Motor neuron (in vitro differentiated cells): ENCODE measurements at regions not wholly inside any gene's neighbourhood (a gene's known extent, or its start where the extent isn't known, plus 50 kb on each side); places are given as distances from the start of the nearest gene placed in this dataset.

Experiments used
- ATAC-seq, 8 experiments: fragments of 200-7000 bp; cut with Tn5 transposase; replicated peaks in 6 of 8; 2 replicates each; pipeline ENCODE4 v1.8.0; 2021; ENCODE audit warnings: mild to moderate bottlenecking in 8 of 8, moderate library complexity in 8 of 8
- H3K27ac ChIP-seq, 2 donors: fragments of 250-450 bp; sonication (Bioruptor Pico); 2 replicates each; pipeline ENCODE4 v1.9.0; 2021; ENCODE audit warnings: antibody characterized with exemption in 2 of 2, mild to moderate bottlenecking in 2 of 2, moderate library complexity in 1 of 2
- H3K4me1 ChIP-seq, 2 donors: fragments of 250-450 bp; sonication (Bioruptor Pico); replicated peaks in 1 of 2; 2 replicates each; pipeline ENCODE4 v1.6.1; 2021; ENCODE audit warnings: antibody characterized with exemption in 2 of 2, mild to moderate bottlenecking in 2 of 2, moderate library complexity in 1 of 2
- H3K4me3 ChIP-seq, 5 donors: fragments of 250-450 bp; sonication (Bioruptor Pico); 2 replicates each; pipeline ENCODE4 v1.9.0; 2021; ENCODE audit warnings: antibody characterized with exemption in 5 of 5, mild to moderate bottlenecking in 5 of 5, moderate library complexity in 4 of 5
- WGBS, 10 experiments: fragments of 450-650 bp; shearing (Covaris generic); methylation state at CpG; one replicate each; pipeline ENCODE4 v1.0.0; 2022; 5-methylcytosine and 5-hydroxymethylcytosine counted together
- in situ Hi-C, 9 experiments: fragments of 400-800 bp; cut with MboI; loops; one replicate each; pipeline ENCODE4 v1.15.0; 2021; ENCODE audit warnings: low sequenced_read_pairs in 9 of 9, low pct_unique_long_range_greater_than_20kb in 2 of 9; ENCODE audit not compliant: unreplicated experiment in 9 of 9

GRCh38 chr14:31968107-31968810 is 108.8 kb upstream of the ARHGAP5 start:
- no peak for ATAC-seq
- WGBS, 10 experiments: 30 to 100% (median 80%) methylated on average over 1 to 4 of the region's 4 CpGs; no CpG with 5 or more reads in 3 of the 10 experiments
- H3K27ac ChIP-seq: no peak overlapping the region
- in situ Hi-C loops: no loop called here
- H3K4me1 ChIP-seq: peaks cover 8 to 10% of the 10 kb centered on the region in 2 donors
- no peak overlapping the region for H3K4me3 ChIP-seq

DNA sequence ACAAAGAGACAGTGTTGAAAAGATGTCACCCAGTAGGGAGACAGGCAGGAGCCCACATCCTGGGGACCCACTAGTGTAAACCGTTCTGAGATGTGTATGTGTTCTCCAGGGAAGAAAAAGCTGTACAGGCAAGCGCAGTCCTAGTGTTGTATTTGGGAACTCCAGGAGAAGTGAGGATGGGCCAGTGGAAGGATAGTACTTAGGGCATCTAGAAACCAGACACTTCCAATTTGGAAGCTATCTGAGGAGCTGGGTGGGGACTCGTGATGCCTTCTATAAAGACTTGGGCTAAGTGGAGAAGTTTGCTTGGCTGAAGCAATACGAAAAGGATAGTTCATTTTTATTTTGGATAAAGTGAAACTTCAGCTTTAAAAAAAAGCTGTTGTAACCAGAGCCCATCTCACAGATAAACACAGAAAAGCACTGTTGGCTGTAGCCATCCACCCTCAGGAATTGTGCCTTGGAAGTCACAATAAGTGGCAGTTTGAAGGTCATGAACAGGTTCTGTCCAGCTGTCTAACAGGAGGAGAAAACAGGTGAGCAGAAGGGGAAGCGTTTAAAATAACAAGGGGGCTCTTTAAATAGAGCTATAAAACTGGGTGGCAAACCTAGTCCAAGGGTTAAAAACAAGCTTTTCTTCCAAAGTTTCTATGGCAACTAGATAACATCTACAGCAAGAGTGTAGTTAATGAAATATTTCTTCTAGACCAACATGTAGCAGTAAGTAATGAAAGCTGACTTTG is 108.0 kb upstream of the ARHGAP5 start:
- no peak overlapping the region for H3K4me3 ChIP-seq
- H3K4me1 ChIP-seq: peaks cover 0 to 4% of the 10 kb centered on the region in 2 donors
- 24 to 80% (median 58%) methylated on average over 2 to 4 of the region's 5 CpGs; no CpG with 5 or more reads in 1 of the 10 experiments for WGBS, 10 experiments
- no peak overlapping the region for H3K27ac ChIP-seq
- peak in 3 of 8 experiments; percentile 25 to 55 (median 34) for ATAC-seq
- in situ Hi-C loops: no loop called here

DNA sequence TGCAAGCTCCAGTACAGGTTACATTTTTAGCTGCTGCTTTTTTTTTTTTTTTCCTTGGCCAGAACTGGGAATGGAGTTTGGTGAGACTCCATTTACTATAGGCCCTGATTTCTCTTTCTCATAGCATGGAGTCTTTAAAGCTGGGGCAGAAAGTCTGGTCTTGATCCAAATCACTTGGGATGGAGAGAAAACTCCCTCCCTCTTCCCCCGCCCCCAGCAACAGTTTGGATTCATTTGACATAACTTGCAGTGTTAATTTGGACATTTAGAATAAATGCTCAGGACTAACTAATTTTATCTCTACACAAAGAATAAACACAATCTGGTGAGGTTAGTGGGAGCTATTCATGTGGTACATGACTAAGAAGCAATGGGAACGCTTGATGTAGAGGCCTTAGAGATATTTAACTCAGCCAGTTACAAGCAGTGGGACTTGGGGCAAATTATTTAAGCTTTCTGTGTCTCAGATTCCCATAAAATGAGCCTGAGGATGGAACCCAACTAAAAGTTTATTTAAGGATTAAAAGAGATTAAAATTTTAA is 107.3 kb upstream of the ARHGAP5 start:
- no peak for ATAC-seq
- WGBS, 10 experiments: 41 to 93% (median 83%) methylated on average over 1 to 2 of the region's 2 CpGs; no CpG with 5 or more reads in 3 of the 10 experiments
- peaks cover 0 to 3% of the 10 kb centered on the region in 2 donors for H3K4me1 ChIP-seq
- H3K4me3 ChIP-seq: no peak overlapping the region
- in situ Hi-C loops: no loop called here
- H3K27ac ChIP-seq: no peak overlapping the region

- in situ Hi-C loops: no loop called here
- 22 to 100% (median 89%) methylated on average over 1 of the region's 1 CpG; no CpG with 5 or more reads in 1 of the 10 experiments for WGBS, 10 experiments
- Histone ChIP-seq H3K4me1 (no peaks in the 10 kb centered on the region), H3K4me3 (no peak overlapping the region), H3K27ac (no peak overlapping the region)
- ATAC-seq: no peak
Observed at GRCh38 chr14:31970744-31971143, 106.4 kb upstream of the ARHGAP5 start.

DNA sequence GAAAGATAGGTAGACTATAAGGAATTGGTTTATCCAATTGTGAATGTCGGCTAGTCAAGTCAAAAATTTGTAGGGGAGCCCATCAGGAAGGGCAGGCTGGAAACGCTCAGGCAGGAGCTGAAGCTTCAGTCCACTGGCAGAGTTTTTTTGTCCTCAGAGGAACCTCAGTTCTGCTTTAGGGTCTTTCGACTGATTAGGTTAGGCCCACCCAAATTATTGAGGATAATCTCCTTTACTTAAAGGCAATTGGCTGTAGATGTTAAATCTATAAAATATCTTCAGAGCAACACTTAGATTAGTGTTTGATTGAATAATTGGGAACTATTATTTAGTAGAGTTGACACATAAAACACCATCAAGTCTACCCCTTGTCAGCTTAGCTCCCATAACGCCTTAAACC is 105.5 kb upstream of the ARHGAP5 start:
- no peak for ATAC-seq
- no peak overlapping the region for H3K27ac ChIP-seq
- in situ Hi-C loops: no loop called here
- H3K4me1 ChIP-seq: no peaks in the 10 kb centered on the region
- H3K4me3 ChIP-seq: no peak overlapping the region
- WGBS, 10 experiments: 29 to 100% (median 72%) methylated on average over 1 to 4 of the region's 4 CpGs; no CpG with 5 or more reads in 3 of the 10 experiments

DNA sequence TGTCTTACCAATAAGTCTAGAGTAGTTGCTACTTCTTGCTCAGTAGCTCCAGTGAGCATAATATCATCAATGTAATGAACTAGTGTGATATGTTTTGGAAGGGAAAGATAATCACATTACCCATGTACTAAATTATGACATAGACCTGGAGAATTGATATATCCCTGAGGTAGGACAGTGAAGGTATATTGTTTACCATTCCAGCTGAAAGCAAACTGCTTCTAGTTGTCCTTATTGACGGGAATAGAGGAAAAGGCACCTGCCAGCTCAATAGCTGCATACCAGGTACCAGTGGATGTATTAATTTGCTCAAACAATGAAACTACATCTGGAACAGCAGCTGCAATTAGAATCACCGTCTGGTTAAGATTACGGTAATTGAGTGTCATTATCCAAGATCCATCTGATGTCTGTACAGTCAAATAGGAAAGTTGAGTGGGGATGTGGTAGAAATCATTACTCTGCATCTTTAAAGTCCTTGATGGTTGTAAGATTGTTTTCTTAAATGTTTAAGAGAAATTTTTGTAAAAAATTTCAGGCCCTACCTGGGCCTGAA is 100.0 kb upstream of the ARHGAP5 start:
- no peak for ATAC-seq
- 79 to 100% (median 90%) methylated on average over 1 to 3 of the region's 3 CpGs for WGBS, 10 experiments
- in situ Hi-C loops: no loop called here
- Histone ChIP-seq H3K27ac (no peak overlapping the region), H3K4me3 (no peak overlapping the region), H3K4me1 (no peaks in the 10 kb centered on the region)

DNA sequence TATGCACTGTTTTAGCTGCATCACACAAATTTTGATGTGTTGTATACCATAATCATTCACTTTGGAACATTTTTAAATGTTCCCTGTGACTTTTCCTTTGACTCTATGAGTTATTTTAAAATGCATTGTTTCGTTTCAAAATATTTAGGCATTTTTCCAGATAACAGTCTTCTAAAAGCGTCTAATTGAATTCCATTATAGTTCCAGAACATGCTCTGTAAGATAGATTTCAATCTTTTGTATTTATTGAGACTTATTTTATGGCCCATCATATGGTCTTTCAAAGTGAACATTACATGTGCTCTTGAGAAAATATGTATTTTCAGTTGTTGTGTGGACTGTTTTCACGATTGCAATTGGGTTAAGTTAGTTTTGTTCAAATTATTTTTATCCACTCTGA is 98.7 kb upstream of the ARHGAP5 start:
- ATAC-seq: no peak

GRCh38 chr14:31982642-31983041 is 94.5 kb upstream of the ARHGAP5 start:
- Histone ChIP-seq H3K27ac (no peak overlapping the region), H3K4me1 (no peaks in the 10 kb centered on the region), H3K4me3 (no peak overlapping the region)
- ATAC-seq: no peak
- in situ Hi-C loops: no loop called here
- 43 to 100% (median 83%) methylated on average over 1 of the region's 1 CpG; no CpG with 5 or more reads in 2 of the 10 experiments for WGBS, 10 experiments

More for the DNA sequence above, 98.7 kb upstream of the ARHGAP5 start:
- in situ Hi-C loops: no loop called here
- 6 to 88% (median 60%) methylated on average over 2 to 3 of the region's 3 CpGs; no CpG with 5 or more reads in 1 of the 10 experiments for WGBS, 10 experiments
- Histone ChIP-seq H3K4me3 (no peak overlapping the region), H3K4me1 (no peaks in the 10 kb centered on the region), H3K27ac (no peak overlapping the region)

DNA sequence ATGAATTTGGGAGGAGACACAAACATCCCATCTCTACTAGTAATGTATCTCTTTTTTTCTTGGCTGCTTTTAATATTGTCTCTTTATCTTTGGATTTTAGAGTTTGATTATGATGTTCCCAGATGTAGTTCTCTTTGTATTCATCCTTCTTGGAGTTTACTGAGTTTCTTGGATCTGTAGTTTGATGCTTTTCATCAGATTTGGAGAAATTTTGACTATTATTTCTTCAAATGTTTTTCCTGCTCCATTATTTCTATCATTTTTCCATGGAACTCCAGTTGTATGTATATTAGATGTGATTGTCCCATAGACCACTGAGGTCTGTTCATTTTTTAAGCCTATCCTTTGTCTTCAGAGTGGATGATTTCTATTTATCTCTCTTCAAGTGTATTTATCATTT is 90.7 kb upstream of the ARHGAP5 start:
- no peak for ATAC-seq
- no peak overlapping the region for H3K4me3 ChIP-seq
- peaks cover 11 to 14% of the 10 kb centered on the region in 2 donors for H3K4me1 ChIP-seq
- no peak overlapping the region for H3K27ac ChIP-seq
- in situ Hi-C loops: no loop called here

- no peak overlapping the region for H3K27ac ChIP-seq
- H3K4me3 ChIP-seq: no peak overlapping the region
- WGBS, 10 experiments: 100% methylated on average over 1 of the region's 1 CpG; no CpG with 5 or more reads in 9 of the 10 experiments
- no peak for ATAC-seq
- in situ Hi-C loops: no loop called here
- peaks cover 17 to 24% of the 10 kb centered on the region in 2 donors for H3K4me1 ChIP-seq
Observed at GRCh38 chr14:31987721-31988120, 89.4 kb upstream of the ARHGAP5 start.

- Histone ChIP-seq H3K27ac (no peak overlapping the region), H3K4me1 (peaks cover 20 to 24% of the 10 kb centered on the region in 2 donors), H3K4me3 (no peak overlapping the region)
- ATAC-seq: no peak
- in situ Hi-C loops: no loop called here
- 22 to 100% (median 60%) methylated on average over 1 of the region's 1 CpG; no CpG with 5 or more reads in 3 of the 10 experiments for WGBS, 10 experiments
Observed at GRCh38 chr14:31988244-31988643, 88.9 kb upstream of the ARHGAP5 start.

GRCh38 chr14:31990183-31990857 is 86.8 kb upstream of the ARHGAP5 start:
- ATAC-seq: peak in 6 of 8 experiments; percentile 21 to 61 (median 38)
- Histone ChIP-seq H3K4me1 (peaks cover 23 to 24% of the 10 kb centered on the region in 2 donors), H3K4me3 (no peak overlapping the region), H3K27ac (no peak overlapping the region)
- in situ Hi-C loops: no loop called here
- WGBS, 10 experiments: 0 to 100% (median 67%) methylated on average over 2 to 6 of the region's 6 CpGs; no CpG with 5 or more reads in 1 of the 10 experiments
